GM21619 (cell line): ENCODE measurements at regions not wholly inside any gene's neighbourhood (a gene's known extent, or its start where the extent isn't known, plus 50 kb on each side); places are given as distances from the start of the nearest gene placed in this dataset.

Source experiments
- ATAC-seq: cut with Tn5 transposase; IDR thresholded peaks from one replicate; pipeline ENCODE4 v1.9.1; 2021; ENCODE audit not compliant: unreplicated experiment

DNA sequence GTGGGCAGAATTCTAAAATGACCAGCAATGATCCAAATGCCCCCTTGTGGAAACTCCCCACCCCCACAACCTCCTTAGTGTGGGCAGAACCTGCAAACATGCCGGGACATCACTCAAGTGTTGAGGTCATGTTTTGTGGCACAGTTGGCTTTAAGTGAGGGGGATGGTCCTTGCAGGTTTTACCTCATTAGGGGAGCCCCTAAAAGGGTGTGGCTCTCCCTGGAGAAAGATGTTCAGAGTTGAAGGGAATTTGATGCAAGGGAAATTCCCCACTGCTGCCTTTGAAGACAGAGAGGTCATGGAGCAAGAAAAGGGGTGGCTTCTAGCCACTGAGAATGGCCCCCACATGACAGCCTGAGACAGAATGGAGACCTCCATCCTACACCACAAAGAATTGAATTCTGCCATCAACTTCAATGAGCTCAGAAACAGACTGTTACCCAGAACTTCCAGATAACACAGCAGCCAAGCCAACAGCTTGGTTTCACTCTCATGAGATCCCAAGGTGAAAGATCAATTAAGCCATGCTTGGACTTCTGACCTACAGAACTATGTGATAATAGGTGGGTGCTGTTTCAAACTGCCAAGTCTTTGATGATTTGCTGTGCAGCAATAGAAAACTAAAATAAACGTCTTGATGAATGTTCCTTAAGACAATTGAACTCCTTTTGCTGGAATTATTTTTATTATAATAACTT, 103.4 kb downstream of the MED10 start:
- ATAC-seq, result no peak

DNA sequence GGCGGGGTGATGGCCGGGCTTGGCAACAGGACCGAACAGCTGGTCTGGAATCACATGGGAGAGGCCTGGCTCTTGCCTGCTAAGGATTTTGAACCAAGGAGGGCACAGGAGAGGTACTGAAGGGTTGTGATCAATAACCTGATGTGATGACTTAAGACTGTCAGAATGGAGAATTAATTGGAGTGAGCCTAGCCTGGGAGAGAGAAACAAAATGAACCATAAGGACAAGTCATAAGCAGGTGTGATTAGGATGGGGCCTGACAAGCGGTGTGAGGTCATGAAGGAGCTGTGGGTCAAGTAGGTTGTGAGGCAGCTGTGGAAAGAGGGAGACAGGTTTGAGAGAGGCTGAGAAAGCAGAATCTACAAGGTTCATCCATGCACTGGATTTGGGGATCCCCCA, 104.6 kb downstream of the MED10 start:
- no peak for ATAC-seq

- ATAC-seq, result peak; percentile 87
These were observed 105.1 kb downstream of the MED10 start for GRCh38 chr5:6273090-6273735.

DNA sequence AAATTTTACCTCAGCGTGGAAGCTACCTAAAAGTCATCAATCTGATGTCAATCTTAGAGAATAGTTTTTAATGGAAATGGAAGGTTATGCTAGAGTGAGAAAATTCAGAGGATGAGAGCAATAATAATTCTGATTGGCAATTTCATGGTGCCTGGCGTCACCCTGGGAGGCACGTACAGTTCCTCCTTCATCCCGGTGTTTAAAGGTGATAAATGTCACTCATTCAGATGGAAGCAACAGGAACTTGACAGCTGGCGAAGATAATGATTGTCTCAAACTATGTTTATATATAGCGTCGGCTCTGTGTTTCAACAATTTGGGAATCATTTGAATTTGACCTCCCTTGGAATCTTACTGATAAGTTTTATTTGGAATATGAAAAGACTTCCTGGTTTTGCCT, 108.4 kb downstream of the MED10 start:
- ATAC-seq, result no peak

- no peak for ATAC-seq
These were observed 111.6 kb downstream of the MED10 start for GRCh38 chr5:6266671-6267197.

GRCh38 chr5:6264394-6264793, 114.0 kb downstream of the MED10 start:
- no peak for ATAC-seq

GRCh38 chr5:6262651-6263363, 115.5 kb downstream of the MED10 start:
- no peak for ATAC-seq

DNA sequence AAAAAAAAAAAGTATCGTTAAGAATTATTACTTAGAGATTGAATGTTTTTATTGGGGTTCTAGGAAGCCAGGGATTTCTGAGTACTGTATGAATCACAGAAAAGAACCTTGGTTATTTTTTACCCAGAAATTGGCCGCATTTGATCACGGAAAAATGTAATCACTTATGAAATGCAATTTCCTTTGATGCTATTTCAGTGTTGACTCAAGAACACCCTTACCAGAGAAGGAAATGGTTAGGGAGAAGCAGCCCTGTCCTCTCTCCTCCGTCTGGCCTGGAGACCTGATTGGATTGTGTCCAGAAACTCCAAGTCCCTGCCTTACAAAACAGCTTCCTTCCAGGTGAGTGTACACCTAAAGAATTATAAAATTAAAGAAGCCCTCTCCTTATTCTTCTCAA, 116.7 kb downstream of the MED10 start:
- ATAC-seq, result no peak

DNA sequence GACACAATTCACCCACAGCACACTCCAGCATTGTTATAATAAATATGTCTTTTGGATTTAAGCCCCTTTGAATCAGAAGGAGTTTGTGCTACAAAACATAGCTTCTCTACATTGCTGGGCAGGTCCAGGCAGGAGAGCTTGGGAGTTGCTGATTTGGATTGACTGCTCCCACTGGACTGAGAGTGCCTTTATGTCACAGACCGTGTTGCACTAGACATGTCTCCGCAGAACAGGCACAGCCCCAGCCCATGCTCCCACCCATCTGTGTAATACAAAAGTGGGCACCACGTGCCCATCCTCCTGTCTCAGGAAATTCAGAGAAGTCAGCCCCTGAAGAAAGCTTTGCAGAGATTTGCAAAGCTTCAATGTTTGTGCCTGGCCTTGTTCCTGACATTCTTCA, 117.1 kb downstream of the MED10 start:
- ATAC-seq, result no peak

DNA sequence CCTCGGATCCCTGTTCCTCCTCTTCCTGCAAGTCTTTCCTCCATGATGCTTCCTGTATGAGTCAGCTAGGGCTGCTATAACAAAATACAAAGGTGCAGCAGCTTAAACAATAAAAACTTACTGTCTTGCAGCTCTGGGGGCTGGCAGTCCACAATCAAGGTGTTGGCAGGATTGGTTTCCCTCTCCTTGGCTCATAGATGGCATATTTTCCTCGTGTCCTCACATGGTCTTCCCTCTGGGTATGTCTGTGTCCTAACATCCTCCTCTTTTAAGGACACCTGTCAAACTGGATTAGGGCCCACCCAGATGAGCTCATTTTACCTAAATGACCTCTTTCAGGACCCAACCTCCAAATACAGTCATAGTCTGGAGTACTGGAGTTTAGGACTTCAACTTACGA, 117.5 kb downstream of the MED10 start:
- no peak for ATAC-seq

DNA sequence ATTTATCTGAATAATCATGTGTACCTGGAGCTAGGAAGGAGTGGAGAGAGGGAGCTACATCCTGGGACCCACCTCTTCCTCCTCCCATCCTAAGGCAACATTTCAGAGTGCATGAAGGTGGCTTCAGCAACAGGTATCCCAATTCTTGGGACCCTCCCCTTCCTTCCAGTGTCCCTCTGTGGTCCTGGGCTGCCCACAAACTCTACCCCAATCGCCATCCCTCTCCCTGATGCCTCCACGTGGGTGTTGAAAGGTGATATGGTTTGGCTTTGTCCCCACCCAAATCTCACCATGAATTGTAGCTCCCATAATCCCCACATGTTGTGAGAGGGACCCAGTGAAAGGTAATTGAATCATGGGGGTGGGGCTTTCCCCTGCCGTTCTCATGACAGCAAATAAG, 121.4 kb downstream of the MED10 start:
- ATAC-seq, result no peak

GRCh38 chr5:6255956-6256355, 122.4 kb downstream of the MED10 start:
- no peak for ATAC-seq

GRCh38 chr5:6253846-6254245, 124.5 kb downstream of the MED10 start:
- no peak for ATAC-seq

DNA sequence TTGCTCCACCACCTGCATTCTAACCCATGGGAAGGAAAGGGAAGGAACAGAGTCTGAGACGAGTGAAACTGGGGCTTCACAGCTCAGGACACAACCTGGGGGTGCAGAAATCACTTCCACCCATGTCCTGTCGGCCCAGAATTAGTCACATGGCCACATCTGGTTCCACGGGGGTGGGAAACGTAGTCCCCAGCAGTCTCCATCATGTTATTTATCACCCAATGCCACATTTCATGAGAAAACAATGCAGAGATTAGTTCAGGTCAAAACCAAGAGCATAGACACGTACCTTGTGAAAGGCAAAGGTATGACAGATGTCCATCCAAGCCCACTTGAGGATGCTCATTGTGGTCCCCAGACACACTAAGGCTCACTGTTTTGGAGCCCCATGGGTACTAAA, 125.1 kb downstream of the MED10 start:
- no peak for ATAC-seq

GRCh38 chr5:6252581-6252980, 125.8 kb downstream of the MED10 start:
- ATAC-seq, result no peak

DNA sequence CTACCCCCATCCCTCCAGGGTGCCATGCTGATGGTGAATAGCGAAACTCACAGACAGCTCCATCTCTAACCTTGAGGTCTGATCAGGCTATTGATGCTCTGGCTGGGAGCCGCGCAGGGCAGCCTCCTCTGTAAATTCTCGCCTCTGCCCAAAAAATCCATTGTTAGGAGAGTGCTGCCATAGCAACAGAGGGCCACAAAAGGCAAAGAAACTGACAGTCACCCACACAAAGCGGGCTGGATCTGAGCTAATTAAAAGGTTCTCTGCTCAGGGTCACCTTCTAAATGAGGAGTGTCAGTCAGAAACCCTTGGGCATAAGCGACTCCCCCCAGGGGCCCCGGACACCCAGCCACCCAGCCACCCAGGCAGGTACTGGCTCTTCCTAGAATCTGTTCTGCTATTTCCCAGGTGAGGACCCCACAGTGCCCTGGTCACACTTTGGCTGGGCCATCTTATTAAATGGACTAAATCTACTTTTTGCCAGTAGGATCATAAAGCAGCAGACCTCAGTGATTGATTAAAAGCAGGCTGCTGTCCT, 126.7 kb downstream of the MED10 start:
- no peak for ATAC-seq

GRCh38 chr5:6250121-6250520, 128.2 kb downstream of the MED10 start:
- ATAC-seq, result no peak

GRCh38 chr5:6248132-6248531, 130.2 kb downstream of the MED10 start:
- ATAC-seq, result no peak

DNA sequence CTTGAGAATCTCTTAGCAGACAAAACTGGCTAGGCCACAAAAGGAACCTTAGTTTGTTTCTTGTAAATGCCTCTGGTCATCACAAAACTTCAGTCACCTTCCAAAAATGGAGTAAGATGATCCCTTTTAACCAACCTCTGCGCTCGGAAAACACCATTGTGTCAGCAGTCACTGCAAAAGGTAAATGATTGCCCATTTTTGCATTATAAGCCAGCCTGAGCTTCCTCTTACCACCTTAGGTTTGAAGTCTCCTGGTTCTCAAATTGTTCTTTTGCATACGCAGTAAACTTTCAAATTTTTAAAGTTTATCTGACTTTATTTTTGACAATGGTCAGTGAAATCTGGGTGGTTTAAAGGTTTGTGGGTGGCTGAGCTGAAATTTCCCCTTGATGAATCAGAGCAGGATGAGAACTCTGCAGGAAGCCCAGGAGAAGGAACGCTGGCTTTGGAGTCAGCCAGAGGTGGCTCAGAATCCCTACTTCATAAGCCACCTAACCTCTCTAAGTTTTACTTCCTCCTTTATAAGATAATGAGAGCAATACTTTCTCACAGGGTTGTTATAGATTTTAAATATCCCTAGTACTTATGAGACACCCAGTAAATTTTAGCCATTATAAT, 131.4 kb downstream of the MED10 start:
- peak; percentile 51 for ATAC-seq

DNA sequence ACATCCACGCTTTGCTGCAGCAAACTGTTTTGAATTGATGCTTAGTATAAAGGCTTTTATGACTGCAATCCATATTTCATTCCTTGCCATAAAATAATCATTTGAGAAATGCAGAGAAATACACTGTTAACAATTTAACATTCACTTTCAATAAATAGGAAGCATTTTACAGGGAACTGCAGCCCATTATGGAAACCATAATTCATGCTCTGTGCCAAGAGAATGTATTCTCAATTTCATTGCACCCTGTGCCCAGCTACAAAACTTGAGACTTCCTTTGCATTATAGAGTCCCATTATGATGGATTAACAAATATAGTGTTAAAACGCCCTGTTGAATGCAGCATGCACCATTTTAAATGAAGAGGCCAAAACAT, 134.0 kb downstream of the MED10 start:
- no peak for ATAC-seq

GRCh38 chr5:6243706-6244338, 134.5 kb downstream of the MED10 start:
- no peak for ATAC-seq
